ENCODE measurements at regions not wholly inside any gene's neighbourhood (a gene's known extent, or its start where the extent isn't known, plus 50 kb on each side); places are given as distances from the start of the nearest gene placed in this dataset.

DNA sequence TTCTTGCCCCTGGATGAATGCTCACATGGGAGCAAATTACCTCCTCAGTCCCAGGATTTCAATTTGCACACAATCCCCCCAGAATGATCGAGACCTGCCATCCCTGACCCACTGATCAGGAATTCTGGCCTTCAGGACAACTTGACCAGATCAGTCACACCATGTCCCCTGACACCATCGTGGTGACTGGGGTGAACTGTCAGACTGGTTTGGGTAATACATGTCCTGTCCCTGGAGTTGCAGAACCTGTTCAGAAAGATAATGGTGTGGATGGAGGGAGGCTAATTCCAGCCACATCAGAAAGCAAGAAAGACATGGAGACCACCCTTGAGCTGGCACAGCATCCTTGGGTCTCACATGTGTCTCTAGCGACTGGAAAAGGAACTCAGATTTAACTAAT, 57.9 kb upstream of the TOP3B start:
- TF ChIP-seq, protein P1, sequence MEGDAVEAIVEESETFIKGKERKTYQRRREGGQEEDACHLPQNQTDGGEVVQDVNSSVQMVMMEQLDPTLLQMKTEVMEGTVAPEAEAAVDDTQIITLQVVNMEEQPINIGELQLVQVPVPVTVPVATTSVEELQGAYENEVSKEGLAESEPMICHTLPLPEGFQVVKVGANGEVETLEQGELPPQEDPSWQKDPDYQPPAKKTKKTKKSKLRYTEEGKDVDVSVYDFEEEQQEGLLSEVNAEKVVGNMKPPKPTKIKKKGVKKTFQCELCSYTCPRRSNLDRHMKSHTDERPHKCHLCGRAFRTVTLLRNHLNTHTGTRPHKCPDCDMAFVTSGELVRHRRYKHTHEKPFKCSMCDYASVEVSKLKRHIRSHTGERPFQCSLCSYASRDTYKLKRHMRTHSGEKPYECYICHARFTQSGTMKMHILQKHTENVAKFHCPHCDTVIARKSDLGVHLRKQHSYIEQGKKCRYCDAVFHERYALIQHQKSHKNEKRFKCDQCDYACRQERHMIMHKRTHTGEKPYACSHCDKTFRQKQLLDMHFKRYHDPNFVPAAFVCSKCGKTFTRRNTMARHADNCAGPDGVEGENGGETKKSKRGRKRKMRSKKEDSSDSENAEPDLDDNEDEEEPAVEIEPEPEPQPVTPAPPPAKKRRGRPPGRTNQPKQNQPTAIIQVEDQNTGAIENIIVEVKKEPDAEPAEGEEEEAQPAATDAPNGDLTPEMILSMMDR (IDR thresholded peaks at IDR 0.05), result no peak
- no peak for TF ChIP-seq POLR2A (IDR thresholded peaks at IDR 0.05)

Data from lower leg skin (tissue), 3 donors.